Non-pigmented ciliary epithelial cell (primary cell): ENCODE measurements at regions not wholly inside any gene's neighbourhood (a gene's known extent, or its start where the extent isn't known, plus 50 kb on each side); places are given as distances from the start of the nearest gene placed in this dataset.
"Not testable (repeated sequence)": the region's sequence is repeated elsewhere in the genome, so short reads cannot be mapped to it uniquely, and the experiment has no call there.

Experiments
- DNase-seq: peaks from one replicate; pipeline ENCODE4 v3.0.0-alpha.2; 2010; ENCODE audit warnings: low read depth

- DNase-seq, result no peak
These were observed 226.5 kb downstream of the DKK1 start for GRCh38 chr10:52540479-52540984.

GRCh38 chr10:52541006-52541473 lies 227.0 kb downstream of the DKK1 start:
- DNase-seq, result no peak

- DNase-seq, result no peak
These were observed 228.8 kb downstream of the DKK1 start for GRCh38 chr10:52542906-52543305.

- no peak for DNase-seq
These were observed 221.5 kb downstream of the MBL2 start for GRCh38 chr10:52551046-52551445.

GRCh38 chr10:52558090-52558489 lies 214.5 kb downstream of the MBL2 start:
- no peak for DNase-seq

GRCh38 chr10:52561322-52561721 lies 211.3 kb downstream of the MBL2 start:
- no peak for DNase-seq

GRCh38 chr10:52563360-52563759 lies 209.2 kb downstream of the MBL2 start:
- no peak for DNase-seq

GRCh38 chr10:52566471-52567246 lies 205.9 kb downstream of the MBL2 start:
- peak; percentile 20 for DNase-seq

- no peak for DNase-seq
These were observed 205.4 kb downstream of the MBL2 start for GRCh38 chr10:52567247-52567580.

- DNase-seq, result no peak
These were observed 204.3 kb downstream of the MBL2 start for GRCh38 chr10:52568309-52568708.

- no peak for DNase-seq
These were observed 202.1 kb downstream of the MBL2 start for GRCh38 chr10:52570490-52570889.

GRCh38 chr10:52571018-52571417 lies 201.6 kb downstream of the MBL2 start:
- DNase-seq, result no peak

GRCh38 chr10:52571516-52572182 lies 200.9 kb downstream of the MBL2 start:
- no peak for DNase-seq

GRCh38 chr10:52573347-52573746 lies 199.2 kb downstream of the MBL2 start:
- DNase-seq, result no peak

GRCh38 chr10:52574697-52575096 lies 197.9 kb downstream of the MBL2 start:
- DNase-seq, result no peak

- no peak for DNase-seq
These were observed 195.5 kb downstream of the MBL2 start for GRCh38 chr10:52577047-52577446.

- DNase-seq, result peak; percentile 40
These were observed 193.6 kb downstream of the MBL2 start for GRCh38 chr10:52578871-52579405.

GRCh38 chr10:52581636-52582035 lies 190.9 kb downstream of the MBL2 start:
- DNase-seq, result not testable (repeated sequence)

- DNase-seq, result no peak
These were observed 189.2 kb downstream of the MBL2 start for GRCh38 chr10:52583336-52583735.

GRCh38 chr10:52586710-52587109 lies 185.9 kb downstream of the MBL2 start:
- no peak for DNase-seq

- no peak for DNase-seq
These were observed 175.3 kb downstream of the MBL2 start for GRCh38 chr10:52597189-52597863.

- no peak for DNase-seq
These were observed 173.6 kb downstream of the MBL2 start for GRCh38 chr10:52598936-52599335.
